GM19455 (cell line): ENCODE measurements at regions not wholly inside any gene's neighbourhood (a gene's known extent, or its start where the extent isn't known, plus 50 kb on each side); places are given as distances from the start of the nearest gene placed in this dataset.

Source experiments
- ATAC-seq: cut with Tn5 transposase; IDR thresholded peaks from one replicate; pipeline ENCODE4 v1.9.1; 2021; ENCODE audit not compliant: unreplicated experiment

DNA sequence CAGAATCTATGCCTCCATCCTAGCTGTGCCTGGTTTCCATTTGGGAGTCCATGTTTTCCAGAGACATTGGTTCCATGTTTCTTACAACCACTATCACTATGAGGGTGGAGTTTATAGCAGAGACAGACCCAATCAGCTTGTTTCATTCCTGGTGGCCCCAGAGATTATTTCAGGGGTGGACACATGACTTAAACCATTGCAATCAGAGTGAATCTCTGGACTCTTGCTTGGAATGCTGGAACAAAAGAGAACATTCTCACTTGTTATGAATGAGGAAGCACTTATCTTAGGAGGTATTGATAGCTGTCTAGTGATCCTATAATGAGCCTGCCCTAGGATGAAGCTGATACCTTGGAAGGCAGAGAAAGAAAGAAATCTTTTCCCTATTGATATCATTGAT lies 250.3 kb downstream of the ATG4C start:
- ATAC-seq: no peak

DNA sequence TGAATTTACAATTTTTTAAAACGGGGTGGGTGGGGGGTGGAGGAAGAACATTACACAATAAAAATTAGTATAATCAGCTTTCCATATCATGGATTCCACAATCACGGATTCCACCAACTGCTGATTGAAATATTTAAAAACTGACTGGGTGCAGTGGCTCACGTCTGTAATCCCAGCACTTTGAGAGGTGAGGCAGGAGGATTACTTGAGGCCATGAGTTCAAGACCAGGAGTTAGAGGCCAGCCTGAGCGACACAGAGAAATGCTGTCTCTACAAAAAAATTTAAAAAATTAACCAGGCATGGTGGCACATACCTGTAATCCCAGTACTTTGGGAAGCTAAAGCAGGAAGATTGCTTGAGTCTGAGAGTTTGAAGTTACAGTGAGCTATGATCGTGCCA lies 254.7 kb downstream of the ATG4C start:
- ATAC-seq: no peak

DNA sequence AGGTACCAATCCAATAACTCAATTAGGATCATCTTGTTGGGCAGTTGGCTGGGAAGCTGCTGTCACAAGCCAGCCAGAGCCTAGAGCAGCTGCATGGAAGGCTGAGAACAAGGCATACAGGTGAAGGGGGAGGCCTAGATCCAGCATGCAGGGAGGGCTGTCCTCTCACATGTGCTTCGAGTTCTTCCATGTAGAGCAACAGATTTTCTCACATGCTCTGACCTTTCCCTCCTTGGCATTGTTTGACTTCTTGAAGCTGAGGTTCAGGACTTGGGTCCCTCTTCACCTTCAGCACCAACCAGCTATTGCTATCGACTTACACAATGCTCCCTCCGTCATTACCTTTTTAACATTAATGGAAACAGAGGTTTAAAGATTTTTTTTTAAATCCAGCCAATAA lies 257.7 kb downstream of the ATG4C start:
- no peak for ATAC-seq

DNA sequence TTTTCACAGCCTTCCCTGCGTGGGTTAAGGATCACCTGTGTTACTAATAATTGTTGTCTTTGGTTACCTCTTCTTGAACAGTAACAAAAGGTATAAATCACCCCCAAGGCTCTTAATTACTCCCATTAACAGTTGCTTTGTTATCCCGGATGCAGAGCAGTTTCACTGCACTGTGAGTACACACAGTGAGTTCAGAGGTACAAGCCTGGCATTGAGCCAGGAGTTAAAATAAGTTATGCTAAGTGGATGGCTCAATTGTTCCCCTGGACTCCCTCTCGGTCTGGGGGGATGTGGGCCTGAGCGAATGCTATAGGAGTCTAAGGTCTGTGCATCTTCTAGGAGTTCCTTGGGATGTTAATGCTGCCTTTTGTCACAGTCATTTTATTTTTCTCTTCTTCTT lies 258.3 kb downstream of the ATG4C start:
- ATAC-seq: no peak

DNA sequence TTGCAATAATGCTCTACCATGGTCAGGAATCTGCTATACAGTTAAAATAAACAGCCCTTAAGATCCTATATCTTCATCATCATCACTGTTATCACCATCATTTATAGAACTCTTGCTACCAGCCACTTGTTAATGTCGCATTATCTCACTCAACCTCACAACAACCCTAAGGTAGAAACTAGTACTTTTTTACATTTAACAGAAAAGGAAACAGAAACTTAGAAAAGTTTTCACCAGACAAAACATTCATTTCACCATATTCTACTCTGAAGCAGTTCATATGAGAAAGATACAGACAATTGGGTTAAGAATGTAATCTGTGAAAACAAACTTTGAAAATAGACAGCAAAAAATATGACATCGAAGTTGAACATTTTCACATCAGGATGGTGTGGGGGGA lies 262.6 kb downstream of the ATG4C start:
- no peak for ATAC-seq

DNA sequence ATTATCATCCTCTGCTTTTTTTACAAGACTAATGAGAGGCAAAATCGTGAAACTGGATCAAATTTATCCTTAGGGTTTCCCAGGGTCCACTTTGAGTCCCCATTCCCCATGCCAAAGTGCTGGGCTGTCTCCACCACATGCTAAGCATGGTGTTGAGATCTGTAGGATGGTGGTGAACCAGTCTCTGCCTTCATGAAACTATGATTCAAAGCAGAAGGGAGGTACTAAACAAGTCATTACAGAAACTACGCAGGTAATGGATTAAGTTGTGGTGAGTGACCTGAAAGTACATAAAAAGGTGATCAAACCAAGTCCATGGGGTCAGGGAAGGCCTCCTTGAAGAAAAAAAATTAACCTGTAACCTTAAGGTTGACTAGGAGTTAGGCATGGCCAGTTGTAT lies 265.2 kb downstream of the ATG4C start:
- no peak for ATAC-seq

DNA sequence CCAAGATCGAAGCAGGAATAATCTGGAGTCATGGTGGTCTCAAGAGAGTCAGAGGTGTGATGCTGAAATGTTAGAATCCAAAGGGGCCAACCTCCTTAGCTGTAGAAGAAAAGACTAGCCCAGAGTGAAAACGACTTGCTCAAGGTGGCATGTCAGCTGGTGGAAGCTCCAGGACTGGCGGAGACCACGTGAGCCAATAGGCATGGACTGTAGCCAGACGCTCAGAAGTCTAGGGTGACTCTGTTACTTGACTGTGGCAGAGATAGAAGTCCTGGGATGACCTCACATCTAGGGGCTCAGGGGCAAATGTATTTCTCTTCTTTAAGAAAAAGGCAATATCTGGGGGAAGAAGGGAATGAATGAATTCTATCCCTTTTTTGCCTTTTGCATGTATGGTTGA lies 267.4 kb downstream of the ATG4C start:
- ATAC-seq: no peak

DNA sequence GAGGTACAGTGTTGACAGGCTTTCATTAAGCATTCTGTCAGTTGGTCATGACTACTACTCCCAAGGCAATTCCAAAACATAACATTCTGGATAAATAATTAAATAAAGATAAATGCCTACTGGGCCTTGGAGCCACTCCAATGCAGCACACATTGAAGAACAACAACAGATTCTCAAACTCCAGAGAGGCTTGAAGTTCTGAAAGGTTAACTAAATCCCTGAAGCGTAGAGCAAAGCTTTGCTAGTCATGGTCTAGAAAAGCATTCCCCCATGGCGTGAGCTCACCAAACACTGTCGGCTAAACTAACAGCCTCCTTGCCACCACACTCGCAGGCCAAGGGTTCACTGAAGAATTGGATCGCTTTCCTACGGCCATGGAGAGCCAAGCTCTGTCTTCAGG lies 268.0 kb downstream of the ATG4C start:
- ATAC-seq: no peak

DNA sequence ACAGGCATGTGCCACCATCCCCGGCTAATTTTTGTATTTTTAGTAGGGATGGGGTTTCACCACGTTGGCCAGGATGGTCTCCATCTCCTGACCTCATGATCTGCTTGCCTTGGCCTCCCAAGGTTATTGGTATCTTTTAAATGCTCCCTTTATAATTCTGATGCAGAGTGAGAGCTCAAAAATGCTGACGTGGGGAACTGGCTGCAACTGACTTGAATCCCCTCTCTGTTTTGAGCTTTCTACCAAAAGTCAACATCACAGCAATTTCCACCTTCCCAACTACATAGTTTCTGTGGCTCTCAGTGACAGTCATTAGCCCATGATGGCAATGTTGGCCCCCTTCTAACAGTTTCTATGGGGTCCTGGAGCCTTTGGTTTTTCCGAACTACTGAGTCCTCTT lies 268.2 kb upstream of the FOXD3 start:
- no peak for ATAC-seq

DNA sequence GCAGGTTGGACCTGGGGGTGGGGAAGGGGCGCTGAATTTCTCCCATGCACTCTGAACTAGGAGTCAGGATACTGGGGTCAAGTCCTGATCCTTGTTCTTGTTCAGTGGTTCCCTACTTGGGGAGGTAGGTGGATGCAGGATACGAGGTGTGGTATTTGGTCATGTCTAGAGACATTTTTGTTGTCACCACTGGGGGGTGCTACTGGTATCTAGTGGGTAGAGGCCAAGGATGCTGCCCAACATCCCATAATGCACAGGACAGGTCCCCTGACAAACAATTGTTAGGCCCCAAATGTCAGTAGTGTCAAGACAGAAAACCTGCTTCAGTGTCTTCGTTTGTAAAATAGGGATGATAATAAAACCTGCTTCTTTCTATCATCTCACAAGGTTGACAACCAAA lies 259.0 kb upstream of the FOXD3 start:
- no peak for ATAC-seq

DNA sequence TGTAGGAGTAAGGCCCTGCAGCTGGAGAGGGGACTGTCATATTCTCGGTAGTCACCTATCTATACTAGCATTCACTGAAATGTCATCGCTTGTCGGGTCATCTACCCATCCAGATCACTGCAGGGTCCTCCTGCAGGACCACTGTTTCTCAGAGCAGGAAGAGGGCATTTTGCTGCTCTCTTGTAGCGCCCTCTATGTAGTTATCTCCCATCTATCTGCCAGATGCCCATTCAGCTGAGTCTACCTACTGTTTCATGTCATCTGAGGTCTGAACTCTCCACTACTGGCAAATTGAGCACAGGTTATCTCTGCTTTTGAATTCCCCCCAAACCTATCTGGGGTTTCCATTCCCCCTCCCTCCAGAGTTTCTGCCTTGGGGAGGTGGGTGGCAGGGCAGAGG lies 258.2 kb upstream of the FOXD3 start:
- no peak for ATAC-seq

DNA sequence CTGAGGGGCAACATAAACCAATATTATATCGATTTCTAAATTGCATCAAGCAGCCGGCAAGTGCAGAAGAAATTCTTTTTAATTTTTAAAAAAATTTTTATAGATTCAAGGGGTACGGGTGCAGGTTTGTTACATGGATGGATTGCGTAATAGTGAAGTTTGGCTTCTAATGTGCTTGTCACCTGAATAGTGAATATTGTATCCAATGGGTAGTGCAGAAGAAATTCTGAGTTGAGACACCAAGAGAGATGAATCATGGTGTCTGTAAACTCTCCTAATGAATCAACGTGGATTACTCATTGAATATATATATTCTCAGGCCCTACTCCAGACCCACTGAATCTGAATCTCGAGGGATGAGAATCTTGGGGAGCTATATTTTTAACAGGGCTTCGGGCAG lies 253.7 kb upstream of the FOXD3 start:
- ATAC-seq: no peak

DNA sequence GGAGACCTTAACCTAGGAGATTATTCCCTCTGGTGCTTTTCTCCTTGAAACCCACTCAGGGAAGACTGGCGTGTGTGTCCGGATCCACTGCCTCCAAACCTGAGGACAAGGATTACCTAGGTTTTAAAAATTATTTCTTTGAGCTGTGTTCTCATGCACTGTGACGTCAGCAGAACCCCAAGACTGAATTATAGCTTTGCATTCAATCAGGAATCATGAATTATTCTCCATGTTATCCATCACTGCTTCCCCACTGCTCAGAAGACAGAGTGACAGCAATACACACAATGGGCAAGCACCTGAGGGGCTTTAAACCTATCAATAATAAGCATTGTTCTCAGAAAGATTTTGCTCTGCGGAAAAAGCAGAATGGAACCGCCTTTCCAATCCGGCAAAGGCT lies 253.2 kb upstream of the FOXD3 start:
- no peak for ATAC-seq

DNA sequence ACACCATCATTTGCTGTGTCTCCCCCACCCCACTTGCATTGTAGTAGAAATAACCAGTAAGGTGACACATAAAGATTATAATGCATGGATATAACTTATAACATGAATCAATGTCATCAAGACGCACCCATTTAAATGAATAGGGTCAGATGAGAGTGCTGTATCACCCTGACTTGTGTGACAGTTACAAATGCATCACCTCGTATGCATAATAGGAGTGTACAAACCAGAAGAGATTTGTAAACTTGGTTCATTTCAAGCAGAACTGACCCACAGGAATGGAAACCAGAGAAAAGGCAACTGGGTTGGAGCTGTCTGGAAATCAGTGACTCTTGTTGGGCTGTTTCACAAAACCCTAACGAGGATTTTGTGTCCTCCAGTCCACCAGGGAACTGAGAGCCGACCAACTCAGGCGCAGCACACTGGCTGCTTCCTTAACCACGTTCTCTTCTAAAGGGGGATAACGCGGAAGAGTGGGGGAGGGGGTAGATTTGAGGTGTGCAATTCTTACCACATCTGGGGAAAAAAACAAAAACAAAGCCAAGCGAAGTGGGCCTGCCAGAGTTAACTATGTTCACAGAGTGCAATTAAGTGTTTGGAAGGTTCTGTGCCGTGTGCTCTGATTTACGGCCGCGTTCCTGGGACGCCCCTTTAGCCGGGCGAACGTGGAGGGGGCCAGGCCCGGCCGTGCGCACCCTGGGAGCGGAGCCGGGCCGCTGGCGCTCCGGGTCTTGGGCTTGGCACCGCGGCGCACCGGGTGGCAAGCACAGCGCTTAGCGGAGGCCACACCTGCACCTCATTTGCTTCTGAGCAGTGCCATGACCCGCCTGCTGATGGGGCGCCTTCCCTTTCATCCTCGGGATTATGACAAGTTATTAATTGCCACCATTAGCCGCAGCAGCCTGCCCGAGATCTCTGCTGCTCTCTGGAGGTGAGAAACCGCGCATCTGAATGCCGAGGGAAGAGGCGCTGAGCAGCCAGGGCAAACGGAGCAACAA lies 248.8 kb upstream of the FOXD3 start:
- ATAC-seq: no peak

DNA sequence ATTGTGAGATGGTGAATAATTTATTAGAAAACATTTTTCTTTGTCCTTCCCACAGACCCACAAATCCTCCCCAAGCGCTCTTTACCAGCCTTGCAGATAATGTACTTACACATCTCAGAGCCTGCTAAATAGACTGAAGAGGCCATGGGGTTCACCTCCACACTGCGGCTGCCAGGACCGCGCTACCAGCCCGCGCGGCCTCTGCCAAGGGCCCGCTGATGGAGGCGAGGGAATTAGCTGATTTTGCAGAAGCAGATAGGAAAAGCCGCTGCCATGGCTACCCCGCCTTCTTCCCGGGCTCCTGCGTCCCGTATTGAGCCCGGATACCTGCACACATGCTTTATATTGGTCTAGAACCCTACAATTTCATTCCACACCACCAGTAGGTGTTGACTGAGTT lies 248.0 kb upstream of the FOXD3 start:
- no peak for ATAC-seq

DNA sequence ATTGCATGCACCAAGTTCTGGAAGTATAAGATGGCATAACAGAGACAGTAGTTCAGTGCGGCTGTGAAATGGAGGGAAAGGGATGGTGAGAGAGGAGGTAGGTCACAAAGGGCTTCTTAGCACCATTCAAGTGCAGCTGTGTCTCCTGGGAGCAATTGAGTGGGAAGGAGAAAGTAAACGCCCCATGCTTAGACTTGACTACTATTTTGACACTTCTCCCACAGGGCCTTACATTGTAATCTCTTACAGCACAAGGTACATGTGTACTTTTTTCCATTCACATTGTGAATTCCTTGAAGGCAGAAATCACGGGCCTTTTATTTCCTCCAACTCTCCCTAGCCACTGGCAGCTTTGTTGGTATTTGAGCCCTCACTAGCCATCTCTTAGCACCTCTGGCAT lies 239.6 kb upstream of the FOXD3 start:
- ATAC-seq: no peak

DNA sequence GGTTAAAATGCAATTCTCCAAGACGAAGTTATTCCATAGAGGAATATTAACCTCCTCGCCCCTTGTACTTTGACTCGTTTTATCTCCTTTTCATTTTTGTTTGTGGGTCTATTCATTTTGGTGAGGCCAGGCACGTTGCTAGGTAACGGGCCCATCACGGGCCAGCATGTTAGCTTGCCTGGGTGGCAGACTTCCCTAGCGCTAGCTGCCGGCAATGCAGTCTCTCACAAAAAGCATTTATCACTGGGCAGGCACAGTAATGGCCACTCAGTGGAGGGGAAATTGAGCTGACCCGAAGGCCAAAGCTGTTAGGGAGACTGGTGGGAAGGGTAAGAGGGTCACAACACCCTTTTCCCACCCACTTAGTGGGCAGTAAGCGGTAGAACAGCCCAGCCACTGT lies 234.4 kb upstream of the FOXD3 start:
- no peak for ATAC-seq

DNA sequence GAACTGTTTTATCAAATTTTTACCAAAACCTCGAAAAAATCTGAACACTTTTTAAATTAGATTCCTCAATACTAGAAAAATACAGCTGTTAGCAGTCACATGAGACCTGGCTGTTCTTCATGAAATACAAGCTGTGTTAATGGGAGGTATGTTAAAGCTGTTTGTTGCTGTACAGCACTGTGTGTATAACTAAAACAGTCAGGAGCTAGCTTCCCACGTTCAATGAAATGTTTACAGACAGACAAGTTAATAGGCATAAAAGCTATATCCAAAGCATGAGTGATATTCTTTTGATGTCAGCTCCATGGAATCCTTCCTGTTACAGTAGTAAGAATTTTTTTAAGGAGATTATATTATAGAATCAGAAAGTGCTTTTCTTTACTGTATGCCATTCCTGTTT lies 223.2 kb upstream of the FOXD3 start:
- no peak for ATAC-seq

DNA sequence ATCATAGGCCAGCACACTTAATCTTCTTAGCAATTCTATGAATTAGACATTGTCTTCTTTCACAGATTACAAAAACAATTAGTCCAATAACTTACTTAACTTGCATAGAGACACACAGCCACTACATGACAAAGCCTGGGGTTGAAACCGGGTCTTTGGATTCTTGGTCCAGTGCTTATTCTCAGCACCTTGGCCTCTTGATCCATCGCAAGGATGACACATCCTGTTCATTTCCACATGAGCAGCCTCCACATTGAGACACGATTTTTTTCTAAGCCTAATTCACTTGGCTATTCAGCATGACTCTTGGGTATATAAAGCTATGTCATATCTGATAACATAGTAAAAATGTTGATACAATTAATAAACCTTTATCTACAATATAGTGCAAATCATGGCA lies 221.0 kb upstream of the FOXD3 start:
- no peak for ATAC-seq

DNA sequence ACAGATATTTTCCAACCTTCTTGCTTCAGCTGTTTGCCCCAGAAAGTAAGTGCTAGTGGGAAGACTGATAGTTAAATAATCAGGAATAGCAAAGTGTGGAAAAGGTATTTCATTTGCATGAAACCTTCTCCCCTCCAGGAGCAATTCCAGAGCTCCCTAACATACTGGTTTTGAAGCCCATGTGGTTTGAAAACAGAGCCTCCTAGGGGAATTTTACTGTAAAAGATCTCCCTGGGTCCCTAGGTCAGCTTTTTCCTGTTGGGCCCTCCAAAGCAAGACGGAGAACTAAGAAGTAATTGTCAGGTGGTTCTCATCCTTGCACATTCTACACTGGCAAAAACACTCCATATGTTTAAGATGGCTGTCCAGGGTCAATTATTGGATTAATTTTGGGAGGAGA lies 218.7 kb upstream of the FOXD3 start:
- no peak for ATAC-seq

DNA sequence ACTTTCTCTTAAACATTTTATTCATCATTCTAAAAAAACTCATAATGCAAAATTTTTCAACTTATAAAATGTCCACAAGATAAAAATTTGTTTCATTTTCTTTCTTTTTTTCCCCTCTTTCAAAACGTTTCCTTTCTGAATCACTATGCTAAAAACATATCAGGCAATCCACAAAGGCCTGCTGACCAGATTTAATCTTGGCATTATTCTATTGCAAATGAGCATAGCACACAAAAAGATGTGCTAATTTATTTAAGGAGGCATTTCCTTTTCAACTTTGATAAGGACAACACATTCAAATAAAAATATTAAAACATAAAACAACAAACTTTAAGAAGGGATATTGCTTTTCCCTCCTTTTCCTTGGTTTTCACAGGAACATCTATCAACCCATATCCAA lies 215.3 kb upstream of the FOXD3 start:
- ATAC-seq: no peak

DNA sequence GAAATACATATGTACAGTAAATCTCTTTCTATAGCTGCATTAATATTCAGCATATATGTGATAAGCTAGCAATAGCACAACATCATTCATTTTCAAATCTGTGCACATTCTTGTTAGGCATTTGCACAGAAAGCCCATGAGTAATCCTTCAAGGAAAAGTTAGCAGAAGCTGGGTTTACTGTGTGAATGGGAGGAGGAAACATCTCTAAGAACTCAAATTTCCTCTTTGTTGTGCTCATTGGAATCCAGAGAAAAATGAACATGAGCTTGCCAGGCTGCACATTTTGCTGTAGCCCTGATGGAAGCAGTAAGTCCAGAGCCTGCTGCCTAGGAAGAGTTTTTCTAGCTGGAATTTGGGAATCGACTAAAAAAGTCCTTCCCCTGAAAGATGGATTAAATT lies 214.2 kb upstream of the FOXD3 start:
- no peak for ATAC-seq
